Adrenal gland (tissue), 9 donors: ENCODE measurements at regions not wholly inside any gene's neighbourhood (a gene's known extent, or its start where the extent isn't known, plus 50 kb on each side); places are given as distances from the start of the nearest gene placed in this dataset.

ENCODE experiments used
- DNase-seq, 7 donors: peaks; one replicate each; pipeline ENCODE4 v3.0.0-alpha.2; 2019 to 2020
- H3K27ac ChIP-seq, 5 donors: fragments of 200-600 bp; sonication (generic) in 4 of 5; 1 replicate in 3 of 5; 2 replicates in 2 of 5; pipeline versions ENCODE4 v1.5.1 to v1.8.0; 2016 to 2020; ENCODE audit warnings: mild to moderate bottlenecking in 1 of 5
- H3K27me3 ChIP-seq: fragments of 200-600 bp; 2 replicates; pipeline ENCODE4 v1.8.0; 2021
- H3K36me3 ChIP-seq, 2 donors: fragments of 200-600 bp; replicated peaks in 1 of 2; 1 replicate in 1 of 2; 2 replicates in 1 of 2; pipeline versions ENCODE4 v1.5.1 to v1.8.0; 2018 to 2022
- H3K4me1 ChIP-seq, 2 donors: fragments of 200-600 bp; replicated peaks in 1 of 2; 1 replicate in 1 of 2; 2 replicates in 1 of 2; pipeline versions ENCODE4 v1.5.1 to v1.8.0; 2018 to 2021
- H3K4me3 ChIP-seq, 4 donors: fragments of 200-600 bp; sonication (generic) in 3 of 4; one replicate each; pipeline ENCODE4 v1.5.1; 2016 to 2018
- H3K9me3 ChIP-seq, 3 donors: fragments of 200-600 bp; sonication (generic) in 1 of 3; replicated peaks in 1 of 3; 1 replicate in 2 of 3; 2 replicates in 1 of 3; pipeline versions ENCODE4 v1.5.1 to v1.8.0; 2016 to 2021
- POLR2A ChIP-seq, 2 donors: fragments of 450-650 bp; IDR thresholded peaks; one replicate each; pipeline ENCODE4 v1.6.1; 2017; ENCODE audit warnings: antibody characterized with exemption in 2 of 2, mild to moderate bottlenecking in 2 of 2, moderate library complexity in 1 of 2
- WGBS, 4 donors: extraction: QIAGEN DNeasy Blood & Tissue Kit in 2 of 4; methylation state at CpG; one replicate each; pipeline versions ENCODE4 v1.1.5 to v1.1.7; 2013 to 2017; 5-methylcytosine and 5-hydroxymethylcytosine counted together
- intact Hi-C, 2 donors: fragments of 100-400 bp; cut with DNase I; formaldehyde crosslinking; loops; one replicate each; pipeline versions ENCODE4 v1.14.1 to v1.15.0; 2022 to 2023
- TF ChIP-seq, protein P1 (sequence below), 6 experiments: fragments of 450-650 bp in 4 of 6; fragments of 200-600 bp in 2 of 6; sonication (generic) in 1 of 6; IDR thresholded peaks; 1 replicate in 5 of 6; 2 replicates in 1 of 6; pipeline versions ENCODE4 v1.5.1 to v1.8.0; 2016 to 2021; ENCODE audit warnings: antibody characterized with exemption in 6 of 6, mild to moderate bottlenecking in 2 of 6, moderate library complexity in 1 of 6
- donor health status: healthy with polysubstance abuse.
- donor health status: Bipolar disorder and iron deficiency.
- donor health status: DM: yes; HTN: yes; CAD: no.
- donor health status: DM: no; HTN: no; CAD: no.
- donor health status: DM: no; HTN: no; CAD: no.

DNA sequence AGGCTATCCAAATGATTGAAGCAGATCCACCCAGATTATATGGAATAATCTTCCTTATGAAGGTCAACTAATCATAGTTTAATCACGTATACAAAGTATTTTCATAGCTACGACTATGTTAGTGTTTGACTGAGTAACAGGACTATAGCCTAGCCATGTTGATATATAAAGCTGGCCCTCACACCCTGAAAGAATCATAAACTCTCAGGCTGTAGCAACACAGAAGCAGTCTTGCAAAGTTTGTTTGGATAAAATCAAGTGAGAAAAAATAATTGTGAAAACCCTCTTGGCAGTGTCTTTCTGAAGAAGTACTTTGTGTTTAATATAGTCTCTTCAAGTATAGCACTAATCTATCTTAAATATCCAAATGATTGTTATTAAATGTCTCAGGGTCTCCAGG lies 374.5 kb upstream of the DAB2 start:
- DNase-seq = no peak
- H3K27ac ChIP-seq = no peak overlapping the region
- H3K27me3 ChIP-seq = no peaks in the 10 kb centered on the region
- no peaks in the 10 kb centered on the region for H3K9me3 ChIP-seq
- no peaks in the 10 kb centered on the region for H3K4me1 ChIP-seq
- no peaks in the 10 kb centered on the region for H3K36me3 ChIP-seq
- intact Hi-C loops = no loop called here
- no peak overlapping the region for H3K4me3 ChIP-seq
- no peak for TF ChIP-seq POLR2A (IDR thresholded peaks at IDR 0.05)
- TF ChIP-seq, protein P1, sequence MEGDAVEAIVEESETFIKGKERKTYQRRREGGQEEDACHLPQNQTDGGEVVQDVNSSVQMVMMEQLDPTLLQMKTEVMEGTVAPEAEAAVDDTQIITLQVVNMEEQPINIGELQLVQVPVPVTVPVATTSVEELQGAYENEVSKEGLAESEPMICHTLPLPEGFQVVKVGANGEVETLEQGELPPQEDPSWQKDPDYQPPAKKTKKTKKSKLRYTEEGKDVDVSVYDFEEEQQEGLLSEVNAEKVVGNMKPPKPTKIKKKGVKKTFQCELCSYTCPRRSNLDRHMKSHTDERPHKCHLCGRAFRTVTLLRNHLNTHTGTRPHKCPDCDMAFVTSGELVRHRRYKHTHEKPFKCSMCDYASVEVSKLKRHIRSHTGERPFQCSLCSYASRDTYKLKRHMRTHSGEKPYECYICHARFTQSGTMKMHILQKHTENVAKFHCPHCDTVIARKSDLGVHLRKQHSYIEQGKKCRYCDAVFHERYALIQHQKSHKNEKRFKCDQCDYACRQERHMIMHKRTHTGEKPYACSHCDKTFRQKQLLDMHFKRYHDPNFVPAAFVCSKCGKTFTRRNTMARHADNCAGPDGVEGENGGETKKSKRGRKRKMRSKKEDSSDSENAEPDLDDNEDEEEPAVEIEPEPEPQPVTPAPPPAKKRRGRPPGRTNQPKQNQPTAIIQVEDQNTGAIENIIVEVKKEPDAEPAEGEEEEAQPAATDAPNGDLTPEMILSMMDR (IDR thresholded peaks at IDR 0.05) = no peak
- 30 to 53% (median 36%) methylated on average over 2 of the region's 2 CpGs for WGBS, 4 donors

DNA sequence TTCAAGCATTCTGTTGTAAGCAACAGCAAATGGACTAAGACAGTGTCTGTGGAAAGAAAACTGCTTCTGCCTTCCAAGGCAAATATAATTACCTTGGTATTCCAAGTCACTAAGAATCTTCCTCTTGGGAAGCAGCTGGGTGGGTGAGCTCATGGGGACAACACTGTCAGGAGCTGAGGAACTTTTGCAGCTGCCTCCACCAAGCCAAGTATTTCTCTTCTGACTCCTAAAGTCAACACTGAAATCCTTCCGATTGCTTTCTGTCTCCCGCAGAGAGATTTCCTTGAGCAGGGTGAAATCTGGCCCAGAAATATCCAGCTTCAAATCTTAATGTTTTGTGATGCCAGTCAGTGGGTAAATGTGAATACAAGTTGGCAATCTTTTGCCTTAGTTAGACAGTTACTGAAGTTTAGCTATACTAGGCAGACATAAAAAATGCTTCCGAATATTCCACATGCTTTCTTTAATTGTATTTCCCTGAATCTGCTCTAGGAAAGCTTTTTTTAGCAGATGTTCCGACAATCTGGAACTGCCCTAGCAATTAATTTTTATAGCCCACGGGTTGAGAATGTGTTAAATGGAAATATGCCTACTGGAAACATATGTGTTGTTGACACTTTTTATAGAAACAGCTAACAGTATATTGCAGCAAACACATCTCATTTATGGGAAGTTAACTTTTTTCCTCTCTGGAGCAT lies 369.9 kb upstream of the DAB2 start:
- Histone ChIP-seq H3K27ac (no peak overlapping the region), H3K36me3 (no peaks in the 10 kb centered on the region), H3K9me3 (no peaks in the 10 kb centered on the region), H3K4me3 (no peak overlapping the region), H3K4me1 (no peaks in the 10 kb centered on the region), H3K27me3 (no peaks in the 10 kb centered on the region)
- intact Hi-C loops = no loop called here
- WGBS, 4 donors = 53 to 60% (median 57%) methylated on average over 5 of the region's 5 CpGs
- DNase-seq = no peak
- no peak for TF ChIP-seq POLR2A (IDR thresholded peaks at IDR 0.05)
- TF ChIP-seq, protein P1 (IDR thresholded peaks at IDR 0.05) = no peak

DNA sequence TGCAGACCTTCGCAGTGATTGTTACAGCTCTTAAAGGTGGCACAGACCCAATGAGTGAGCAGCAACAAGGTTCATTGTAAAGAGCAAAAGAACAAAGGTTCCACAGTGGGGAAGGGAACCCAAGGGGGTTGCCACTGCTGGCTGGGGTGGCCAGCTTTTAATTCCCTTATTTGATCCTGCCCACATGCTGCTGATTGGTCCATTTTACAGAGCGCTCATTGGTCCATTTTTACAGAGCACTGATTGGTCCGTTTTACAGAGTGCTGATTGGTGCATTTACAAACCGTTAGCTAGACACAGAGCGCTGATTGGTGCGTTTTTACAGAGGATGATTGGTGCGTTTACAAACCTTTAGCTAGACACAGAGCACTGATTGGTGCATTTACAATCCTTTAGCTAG lies 360.6 kb upstream of the DAB2 start:
- H3K4me1 ChIP-seq = no peaks in the 10 kb centered on the region
- no peaks in the 10 kb centered on the region for H3K27me3 ChIP-seq
- no peak for TF ChIP-seq POLR2A (IDR thresholded peaks at IDR 0.05)
- TF ChIP-seq, protein P1 (IDR thresholded peaks at IDR 0.05) = no peak
- H3K9me3 ChIP-seq = no peaks in the 10 kb centered on the region
- DNase-seq = no peak
- no peak overlapping the region for H3K4me3 ChIP-seq
- 76 to 86% (median 81%) methylated on average over 7 of the region's 7 CpGs for WGBS, 4 donors
- H3K36me3 ChIP-seq = no peaks in the 10 kb centered on the region
- intact Hi-C loops = no loop called here
- no peak overlapping the region for H3K27ac ChIP-seq

DNA sequence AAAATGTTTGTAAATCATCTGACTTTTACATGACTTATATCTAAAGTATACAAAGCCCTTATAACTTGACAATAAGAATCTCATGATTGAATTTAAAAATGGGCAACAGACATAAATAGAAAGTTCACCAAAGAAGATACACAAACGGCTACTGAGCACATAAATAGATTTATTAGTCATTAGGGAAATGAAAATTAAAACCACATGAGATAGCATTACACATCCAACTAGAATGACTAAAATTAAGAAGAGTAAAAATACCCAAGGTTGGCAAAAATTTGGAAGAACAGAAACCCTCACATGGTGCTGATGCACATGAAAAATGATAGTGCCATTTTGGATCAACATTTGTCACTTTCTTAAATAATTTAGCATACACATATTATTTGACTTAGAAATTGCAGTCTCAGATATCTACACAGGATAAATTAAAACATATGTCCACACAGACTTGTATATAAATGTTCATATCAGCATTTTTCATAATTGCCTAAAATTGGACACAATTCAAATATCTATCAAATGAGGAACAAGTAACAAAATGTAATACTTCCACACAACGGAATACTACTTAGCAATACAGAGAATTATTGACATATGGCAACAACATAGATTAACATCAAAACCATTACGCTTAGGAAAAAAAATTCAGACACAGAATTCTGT lies 359.1 kb upstream of the DAB2 start:
- TF ChIP-seq, protein P1 (IDR thresholded peaks at IDR 0.05) = no peak
- no peak for TF ChIP-seq POLR2A (IDR thresholded peaks at IDR 0.05)
- intact Hi-C loops = no loop called here
- H3K4me1 ChIP-seq = no peaks in the 10 kb centered on the region
- no peaks in the 10 kb centered on the region for H3K27me3 ChIP-seq
- DNase-seq = no peak
- WGBS, 4 donors = 42 to 54% (median 47%) methylated on average over 3 of the region's 3 CpGs
- no peak overlapping the region for H3K27ac ChIP-seq
- H3K4me3 ChIP-seq = no peak overlapping the region
- H3K36me3 ChIP-seq = no peaks in the 10 kb centered on the region
- H3K9me3 ChIP-seq = no peaks in the 10 kb centered on the region
